HG03460 (cell line): ENCODE measurements at regions not wholly inside any gene's neighbourhood (a gene's known extent, or its start where the extent isn't known, plus 50 kb on each side); places are given as distances from the start of the nearest gene placed in this dataset.

ENCODE experiments used
- ATAC-seq: cut with Tn5 transposase; IDR thresholded peaks from one replicate; pipeline ENCODE4 v1.9.1; 2021; ENCODE audit not compliant: unreplicated experiment

DNA sequence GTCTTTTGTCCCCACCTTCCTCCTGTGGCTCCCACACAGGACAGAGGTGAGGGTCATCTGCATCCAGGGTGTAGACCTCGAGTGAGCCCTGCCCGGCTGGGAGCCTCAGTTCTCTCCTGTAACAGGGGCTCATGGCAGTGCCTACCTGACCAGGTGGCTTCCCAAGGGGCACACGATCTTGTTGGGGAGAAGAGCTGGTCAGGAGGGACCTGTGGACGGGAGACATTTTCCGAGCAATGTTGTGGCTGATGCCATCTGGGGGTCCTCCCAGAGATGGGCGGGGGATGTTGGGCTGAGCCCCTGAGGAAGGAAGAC lies 51.9 kb downstream of the CEBPB start:
- ATAC-seq: no peak

DNA sequence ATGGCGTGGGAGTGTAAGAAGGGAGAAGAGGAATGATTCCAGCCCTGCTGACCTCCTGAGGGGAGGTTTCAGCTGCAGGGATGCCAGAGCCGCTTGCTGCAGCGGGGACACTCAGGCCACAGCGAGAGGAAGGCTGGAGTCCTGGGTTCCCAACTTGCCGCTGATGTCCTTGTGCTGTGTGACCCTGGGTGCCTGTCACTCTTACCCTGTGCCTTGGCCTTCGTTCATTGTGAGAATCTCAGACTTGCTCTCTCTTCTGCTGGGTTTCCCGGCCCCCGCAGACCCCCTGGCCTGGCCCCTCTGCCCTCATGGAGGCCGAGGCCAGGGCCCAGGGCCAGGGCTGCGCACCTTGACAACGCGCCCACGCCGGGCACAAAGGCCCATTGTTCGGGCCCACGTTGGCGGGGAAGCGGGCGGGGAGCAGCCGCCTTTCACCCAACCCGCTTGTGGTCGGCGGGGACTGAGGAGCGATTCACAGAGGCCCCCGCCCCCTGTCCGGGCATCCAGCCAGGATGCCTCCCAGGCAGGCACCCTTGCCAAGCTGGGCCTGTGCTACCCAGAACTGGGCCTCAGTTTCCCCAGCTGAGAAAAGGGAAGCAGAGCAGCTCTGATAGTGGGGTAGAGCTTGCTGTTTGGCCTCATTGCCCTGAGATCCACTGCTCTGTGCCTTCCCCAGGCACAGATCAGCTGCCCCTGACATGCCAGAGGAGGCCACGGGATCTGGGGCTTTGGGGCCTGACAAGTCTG lies 52.4 kb downstream of the CEBPB start:
- no peak for ATAC-seq

DNA sequence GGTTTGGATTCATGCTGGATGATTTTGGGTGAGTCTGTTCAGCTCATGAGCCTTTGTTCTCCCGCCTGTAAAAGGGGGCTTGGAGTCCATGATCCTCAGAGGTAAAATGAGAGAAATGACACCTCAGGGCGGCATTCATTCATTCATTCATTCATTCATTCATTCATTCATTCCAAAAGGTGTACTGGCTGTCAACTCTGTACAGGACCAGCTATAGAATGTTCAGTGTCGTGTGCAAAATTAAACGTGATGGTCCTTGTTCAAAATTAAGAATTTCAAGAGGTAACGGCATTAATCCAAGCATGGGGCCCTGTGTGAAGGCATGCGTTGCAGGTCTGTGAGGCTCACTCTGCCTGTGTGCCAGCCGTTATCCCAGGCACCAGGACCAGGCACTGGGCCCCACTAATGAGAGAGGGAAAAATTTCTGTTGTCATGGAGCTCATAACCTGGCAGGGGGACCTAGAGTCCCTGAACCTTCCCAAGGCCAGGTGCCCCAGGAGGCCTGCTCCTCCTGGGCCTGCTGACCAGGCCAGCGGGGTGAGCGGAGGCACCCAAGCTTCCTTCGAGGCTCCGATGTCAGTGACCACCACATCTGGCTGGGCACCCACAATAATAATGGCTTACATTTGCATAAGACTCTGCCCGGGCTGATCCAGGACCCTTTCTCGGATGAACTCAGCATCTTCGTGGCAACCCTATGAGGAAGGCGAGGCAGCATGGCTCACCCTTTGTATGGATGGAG lies 53.2 kb downstream of the CEBPB start:
- no peak for ATAC-seq

DNA sequence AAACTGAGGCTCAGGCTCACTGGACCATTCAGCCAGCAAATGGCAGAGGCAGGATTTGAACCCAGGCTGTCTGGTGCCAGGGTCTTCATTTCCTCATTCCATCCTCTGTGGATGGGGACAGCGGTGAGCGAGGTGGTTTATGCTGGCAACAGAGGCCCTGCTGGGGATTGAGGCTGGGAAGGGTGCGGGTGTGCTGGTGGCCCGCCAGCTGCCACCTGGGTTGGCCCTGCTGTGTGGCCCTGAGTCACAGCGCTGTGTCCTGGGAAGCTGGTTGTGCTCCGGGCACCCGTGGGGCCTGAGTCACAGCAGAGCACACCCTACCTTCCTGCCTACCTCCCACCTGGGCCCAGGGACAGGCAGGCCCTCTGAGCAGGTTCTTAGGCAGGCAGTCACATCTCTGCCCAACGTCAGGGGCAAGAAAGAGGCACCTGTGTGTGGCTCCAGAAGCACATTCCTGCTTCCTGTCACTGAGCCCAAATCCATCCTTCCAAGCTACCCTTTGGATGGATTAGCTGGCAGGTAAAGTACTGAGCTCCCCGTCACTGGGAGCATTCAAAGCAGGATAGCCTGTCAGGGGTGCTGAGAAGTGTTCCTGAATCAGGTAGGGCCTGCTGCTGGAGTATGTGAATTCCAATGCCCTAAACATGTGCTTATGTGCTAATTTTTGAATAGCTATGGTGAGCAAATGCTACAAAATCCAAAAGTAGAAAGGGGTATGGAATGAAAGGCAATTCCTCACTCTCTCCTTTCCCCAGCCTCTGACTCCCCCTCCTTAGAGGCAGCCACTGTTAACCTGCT lies 53.9 kb downstream of the CEBPB start:
- ATAC-seq: no peak

DNA sequence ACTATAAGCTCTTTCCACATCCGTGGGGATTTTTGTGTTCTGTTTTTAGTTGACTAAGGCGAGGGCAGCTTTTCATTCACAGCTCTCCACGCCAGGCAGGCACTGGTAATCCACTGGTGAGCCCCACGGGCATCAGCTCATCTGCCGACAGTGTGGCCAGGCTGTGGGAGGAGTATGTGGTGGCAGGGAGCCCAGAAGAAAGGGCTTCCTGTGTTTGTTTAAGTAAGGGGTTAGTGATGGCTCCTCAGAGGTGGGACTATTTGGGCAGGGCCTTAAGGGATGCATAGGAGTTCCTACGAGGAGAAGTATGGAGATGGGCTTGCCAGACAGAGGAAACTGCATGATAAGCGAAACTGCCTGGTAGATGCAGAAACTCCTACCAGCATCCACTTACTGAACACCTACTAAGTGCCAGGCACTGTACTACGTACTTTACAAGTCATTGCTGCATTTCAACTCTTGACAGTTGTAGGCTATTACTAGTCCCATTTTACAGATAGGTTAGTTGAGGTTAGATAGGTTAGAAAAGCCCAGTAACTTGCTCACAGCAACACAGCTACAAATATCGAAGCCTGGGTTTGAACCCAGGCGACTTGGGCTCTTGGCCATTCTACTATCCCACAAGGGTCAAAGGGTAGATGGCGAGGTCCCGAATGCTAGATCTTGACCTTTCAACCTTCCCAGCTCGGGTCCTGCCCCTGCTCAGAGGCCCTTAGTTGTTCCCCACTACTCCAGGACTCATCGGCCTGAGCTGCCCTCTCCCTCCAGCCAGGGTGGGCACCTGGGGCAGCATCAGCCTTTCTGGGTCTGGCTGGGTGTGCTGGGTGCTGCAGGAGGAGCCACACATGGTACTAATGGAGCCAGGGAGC lies 55.1 kb downstream of the CEBPB start:
- no peak for ATAC-seq

DNA sequence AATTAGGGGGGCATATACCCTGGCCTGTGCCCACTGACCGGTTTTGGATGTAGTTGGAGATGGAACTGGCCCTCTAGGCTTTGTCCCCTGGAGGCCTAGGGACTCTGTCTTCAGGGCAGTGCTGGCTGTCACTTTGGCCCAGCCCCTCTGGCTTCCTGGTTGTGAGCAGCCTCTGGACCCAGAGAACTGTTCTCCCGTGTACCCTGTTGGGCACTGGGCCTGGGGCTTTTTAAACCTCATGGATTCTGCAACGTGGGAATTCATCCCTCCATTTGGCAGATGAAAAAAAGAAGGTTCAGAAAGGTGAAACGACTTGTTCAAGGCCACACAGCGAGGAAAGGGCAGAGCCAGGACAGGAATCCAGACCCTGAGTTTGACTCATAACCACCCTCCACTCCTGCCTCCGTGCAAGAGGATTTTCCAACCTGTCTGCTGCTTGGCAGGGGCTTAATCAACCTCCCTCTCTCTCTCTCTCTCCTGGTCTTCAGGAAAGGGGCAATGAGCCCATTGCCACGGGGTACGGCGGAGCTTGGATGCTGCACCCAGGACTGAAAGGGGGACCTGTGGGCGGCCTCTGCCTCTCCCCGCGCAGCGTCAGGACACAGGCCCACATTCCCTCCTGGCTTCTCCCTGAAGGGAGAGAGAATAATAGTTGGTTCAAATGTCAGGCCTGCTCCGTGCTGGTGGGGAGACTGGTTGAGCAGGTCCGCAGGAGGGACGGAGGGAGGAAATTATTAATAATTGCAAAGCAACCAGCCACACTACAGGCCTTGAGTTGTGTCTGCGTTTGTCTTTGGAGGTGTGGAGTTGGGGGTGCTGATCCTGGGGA lies 56.0 kb downstream of the CEBPB start:
- no peak for ATAC-seq

DNA sequence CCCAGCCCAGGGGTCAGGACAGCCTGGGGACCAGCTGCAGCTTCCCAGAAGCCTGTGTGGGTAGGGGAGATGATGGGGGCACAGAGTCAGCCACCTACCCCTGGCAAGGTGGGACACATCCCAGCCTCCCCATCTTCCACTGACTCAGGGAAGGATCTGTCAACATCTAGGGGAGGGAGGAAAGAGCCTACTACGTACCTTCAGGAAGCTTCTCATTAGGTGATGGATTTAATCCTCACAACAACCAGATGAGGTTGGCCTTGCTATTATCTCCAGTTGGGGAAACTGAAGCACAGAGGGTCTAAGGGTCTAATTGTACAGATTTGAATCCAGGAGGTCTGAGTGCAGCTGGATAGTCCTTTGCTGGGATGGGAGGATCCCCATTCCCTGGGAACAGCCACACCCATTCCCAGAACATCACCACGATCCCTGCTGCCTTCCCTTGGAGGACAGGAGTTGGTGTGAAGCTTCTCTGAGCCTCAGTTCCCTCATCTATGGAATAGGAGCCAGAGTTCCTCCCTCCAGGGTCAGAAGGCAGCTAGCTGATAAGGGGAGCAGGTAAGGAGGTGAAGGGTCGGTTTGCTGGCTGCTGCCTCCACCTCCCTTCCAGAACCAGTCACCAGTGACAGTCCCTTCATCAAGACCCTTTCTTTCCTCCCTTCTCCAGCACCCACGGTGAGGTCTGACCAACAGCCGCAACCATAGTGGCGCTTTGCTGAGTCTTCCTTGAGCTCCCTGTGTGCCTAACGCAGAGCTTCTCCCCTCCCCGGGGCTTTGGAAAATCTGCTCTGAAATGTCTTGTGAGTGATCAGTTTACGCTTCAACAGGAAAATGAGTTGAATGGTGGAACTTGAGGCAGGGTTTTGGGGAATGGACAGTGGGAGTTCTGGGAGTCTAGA lies 56.8 kb downstream of the CEBPB start:
- no peak for ATAC-seq

DNA sequence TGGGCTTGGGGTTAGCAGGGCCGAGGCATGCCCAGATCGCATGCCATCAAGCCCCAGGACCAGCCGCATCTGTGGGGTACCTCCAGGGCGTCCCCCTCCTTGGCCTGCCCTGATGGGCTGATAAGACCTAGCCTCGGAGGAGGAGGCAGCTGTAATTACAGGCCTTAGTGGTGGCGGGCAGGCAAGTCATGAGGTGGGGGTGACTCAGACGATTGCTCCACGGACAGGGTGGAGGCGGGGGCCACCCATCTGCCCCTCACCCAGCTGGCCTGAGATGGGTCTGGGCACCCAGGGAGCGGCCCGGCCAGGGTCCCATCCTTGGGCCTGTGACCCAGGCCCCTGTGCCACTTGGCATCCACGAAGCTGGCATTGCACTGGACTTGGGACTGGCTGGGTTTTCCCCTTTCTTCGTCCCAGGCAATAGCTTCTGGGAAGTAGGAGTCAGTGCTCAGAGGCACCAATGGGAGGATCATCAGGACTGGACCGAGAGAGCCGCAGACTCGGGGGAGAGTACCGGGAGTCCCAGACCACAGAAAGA lies 57.5 kb downstream of the CEBPB start:
- ATAC-seq: no peak

DNA sequence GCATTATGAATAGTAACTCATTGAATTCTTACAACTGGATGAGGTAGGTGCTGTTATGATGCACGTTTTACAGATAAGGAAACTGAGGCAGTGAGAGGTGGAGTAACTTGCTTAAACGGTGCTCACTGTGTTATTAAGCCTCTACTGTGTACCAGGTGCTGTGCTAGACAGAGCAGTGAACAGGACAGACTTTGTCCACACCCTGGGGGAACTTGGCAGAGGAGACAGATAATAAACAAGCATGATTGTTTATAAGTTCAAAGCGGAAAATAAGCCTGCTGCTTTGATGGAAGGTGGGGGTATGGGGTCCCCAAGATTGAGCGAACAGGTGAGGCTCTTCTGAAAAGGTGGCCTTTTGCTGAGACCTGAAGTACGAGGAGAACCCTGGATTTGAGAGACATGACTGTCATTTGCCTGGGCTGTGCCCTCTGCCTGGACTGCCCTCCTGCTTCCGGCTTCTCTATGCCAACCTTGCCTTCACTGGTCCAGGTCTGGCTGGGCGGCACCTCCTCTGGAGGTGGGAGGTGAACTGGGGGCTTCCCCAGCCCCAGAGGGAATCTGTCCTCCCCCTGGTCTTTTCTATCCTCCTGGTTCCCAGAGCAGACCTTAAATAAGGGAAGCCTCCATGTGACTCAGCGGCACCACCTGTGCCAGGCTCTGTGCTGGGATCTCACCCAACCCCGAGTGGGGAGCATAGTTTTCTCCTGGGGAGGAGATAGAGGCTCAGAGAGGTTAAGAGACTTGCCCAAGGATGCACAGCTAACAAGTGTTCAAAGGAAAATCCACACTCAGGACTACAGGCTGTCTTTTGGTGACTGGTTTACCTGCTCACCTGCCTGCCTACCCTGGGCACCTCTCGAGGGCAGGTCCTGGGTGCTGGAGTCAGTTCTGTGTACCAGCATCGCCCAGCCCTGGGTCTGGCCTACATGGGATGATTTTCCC lies 59.1 kb downstream of the CEBPB start:
- ATAC-seq: no peak

DNA sequence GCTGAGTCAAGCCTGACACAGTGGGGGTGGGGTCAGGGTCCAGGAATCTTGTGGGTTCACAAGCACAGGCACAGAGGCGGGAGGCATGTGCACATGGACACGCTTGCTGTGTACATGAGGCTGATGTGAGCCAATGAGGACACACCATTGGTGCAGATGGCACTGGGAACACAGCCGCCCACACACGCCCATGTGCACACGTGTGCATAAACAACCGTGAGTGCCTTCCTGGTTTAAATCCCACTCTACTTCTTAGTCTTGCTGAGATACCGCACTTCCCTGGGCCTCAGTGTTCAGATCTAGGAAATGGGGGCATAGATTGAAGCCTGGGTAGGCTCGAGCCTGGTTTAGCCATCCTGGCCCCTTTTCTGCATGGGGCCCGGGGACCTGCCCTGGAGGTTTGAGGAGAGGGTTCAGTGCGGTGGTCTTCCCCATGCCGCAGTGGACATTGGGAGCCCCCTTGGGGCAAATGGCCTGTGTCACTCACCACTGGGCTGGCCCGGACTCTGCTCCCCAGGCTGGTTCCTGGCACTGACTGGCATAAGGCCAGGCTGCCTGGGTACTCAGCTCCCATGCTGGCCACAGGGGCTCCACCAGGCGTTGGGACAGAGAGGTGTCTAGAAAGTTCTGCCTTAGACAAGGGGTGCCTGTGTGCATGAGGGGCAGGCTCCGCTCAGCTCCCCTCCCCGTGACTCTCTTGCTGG lies 60.2 kb downstream of the CEBPB start:
- ATAC-seq: no peak

DNA sequence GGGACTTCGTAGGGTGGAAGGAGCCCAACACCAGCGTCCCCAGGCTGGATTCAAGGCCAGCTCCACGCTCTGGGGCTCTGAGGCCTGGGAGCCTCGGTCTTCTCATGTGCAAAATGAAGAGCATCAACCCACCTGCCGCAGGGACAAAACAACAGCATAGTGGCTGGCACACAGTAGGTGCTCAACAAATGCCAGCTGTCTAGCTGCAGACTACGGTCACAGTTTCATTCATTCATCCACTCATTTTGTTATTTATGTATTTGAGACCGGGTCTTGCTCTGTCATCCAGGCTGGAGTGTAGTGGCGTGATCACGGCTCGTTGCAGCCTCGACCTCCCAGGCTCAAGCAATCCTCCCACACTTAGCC lies 60.7 kb downstream of the CEBPB start:
- ATAC-seq: no peak

DNA sequence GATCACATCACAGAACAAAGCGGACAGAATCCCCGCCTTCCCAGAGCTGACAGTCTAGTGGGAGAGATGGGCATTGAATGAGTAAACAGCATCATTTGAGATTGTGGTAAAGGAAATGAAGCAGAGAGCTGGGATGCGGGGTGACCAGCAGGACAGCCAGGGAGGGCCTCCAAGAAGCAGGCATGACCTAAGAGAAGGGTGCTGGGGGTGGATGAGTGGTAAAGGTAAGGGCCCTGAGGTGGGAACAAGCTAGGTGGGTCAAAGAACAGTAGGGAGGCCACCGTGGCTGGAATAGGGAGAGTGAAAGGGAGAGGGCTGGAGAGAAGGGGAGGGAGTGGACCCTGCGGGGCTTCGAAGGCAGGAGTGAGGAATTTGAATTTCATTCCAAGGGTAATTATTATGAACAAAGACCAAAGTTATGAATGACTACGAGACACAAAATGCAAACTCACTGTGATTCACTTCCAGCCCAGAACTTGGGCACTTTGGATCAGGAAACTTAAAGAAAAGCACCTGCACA lies 61.4 kb downstream of the CEBPB start:
- ATAC-seq: no peak

DNA sequence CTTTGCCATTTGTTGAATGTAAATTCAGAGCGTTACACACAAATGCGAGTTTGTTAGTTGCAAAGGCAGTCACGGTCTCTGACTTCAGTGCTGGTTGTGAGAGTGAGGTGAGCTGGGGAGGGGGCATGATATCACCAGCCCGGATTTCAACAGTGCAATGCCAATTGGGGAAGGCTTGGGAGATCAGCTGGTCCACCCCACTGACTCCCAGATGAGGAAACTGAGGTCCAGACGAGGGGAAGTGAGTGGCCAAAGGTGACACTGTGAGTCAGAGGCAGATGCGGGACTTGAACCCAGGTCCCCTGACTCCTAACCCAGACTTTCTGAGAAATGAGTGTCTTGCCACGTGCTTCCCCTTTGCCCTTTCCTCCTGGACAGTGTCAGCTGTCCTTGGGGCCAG lies 62.1 kb downstream of the CEBPB start:
- ATAC-seq: no peak

DNA sequence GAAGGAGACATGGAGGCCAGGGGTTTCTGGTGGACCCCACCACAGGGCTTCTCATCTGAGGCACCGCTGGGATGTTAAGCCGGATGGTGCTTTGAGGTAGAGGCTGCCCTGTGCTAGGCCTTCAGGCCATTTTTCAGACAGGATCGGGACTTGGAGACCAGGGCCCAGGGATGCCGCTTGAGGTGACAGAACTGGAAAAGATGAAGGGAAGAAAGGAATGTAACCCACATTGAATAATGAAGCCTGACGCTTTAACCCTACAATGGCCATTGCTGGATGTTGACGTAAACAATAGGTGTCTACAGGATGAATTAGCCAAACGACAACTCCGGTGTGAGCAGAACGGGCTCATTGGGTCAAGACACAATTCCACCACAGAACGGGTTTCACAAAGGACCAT lies 62.5 kb downstream of the CEBPB start:
- ATAC-seq: no peak

DNA sequence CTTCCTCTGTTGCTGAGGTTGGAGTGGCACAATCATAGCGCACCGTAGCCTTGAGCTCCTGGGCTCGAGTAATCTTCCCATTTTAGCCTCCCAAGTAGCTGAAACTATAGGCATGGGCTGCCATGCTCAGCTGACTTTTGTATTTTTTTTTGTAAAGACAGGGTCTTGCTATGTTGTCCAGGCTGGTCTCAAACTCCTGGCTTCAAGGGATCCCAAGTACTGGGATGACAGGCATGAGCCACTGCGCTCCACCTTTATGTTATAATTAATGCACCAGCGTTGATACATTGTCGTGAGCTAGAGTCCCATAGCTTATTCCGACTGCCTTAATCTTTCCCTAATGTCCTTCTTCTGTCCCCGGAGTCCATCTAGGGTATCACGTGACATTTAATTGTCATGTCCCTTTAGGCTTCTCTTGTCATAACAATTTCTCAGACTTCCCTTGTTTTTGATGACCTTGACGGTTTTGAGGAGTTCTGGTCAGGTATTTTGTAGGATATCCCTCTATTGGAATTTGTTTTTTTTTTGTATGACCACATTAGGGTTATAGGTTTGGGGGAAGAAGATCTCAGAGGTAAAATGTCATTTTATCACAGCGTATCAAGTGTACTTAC lies 63.9 kb downstream of the CEBPB start:
- ATAC-seq: no peak

DNA sequence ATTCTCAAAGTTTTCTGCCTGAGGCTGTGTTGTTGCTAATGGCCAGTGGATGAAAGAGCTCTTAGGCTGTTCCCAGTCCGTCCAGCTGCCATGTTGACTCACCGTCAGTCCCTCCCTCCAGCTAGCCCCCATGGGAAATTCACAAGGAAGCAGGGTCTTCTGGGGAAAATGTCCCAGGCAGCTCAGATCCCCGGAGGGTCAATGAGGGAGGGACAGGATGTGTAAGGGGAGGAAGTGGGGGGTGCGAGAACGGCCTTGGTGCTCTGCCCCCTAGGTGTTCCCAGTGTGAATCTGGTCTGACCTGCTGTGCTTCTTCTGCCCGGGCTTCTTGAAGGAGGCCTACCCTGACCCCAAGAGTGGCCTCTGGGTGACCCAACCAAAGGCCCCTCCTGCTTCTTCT lies 65.9 kb downstream of the CEBPB start:
- ATAC-seq: no peak

DNA sequence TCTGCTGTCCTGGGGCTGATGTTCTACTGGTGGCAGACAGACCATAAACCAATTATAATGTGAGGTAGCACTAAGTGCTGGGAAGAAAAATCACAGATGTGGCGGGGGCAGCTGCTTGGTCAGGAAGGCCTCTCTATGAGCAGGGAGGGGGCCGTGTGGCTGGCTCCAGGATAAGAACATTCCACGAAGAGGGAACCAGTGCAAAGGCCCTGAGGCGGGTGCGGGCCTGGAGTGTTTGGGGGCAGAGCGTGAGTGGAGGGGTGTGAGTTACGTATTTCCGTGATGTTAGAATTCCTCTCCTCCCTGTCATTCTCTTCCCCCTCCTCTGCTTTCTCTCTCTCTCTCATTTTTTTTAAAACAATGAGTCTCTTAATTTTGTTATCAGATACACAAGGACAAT lies 67.2 kb downstream of the CEBPB start:
- ATAC-seq: no peak
